OCI-LY7 (cell line): ENCODE measurements at regions not wholly inside any gene's neighbourhood (a gene's known extent, or its start where the extent isn't known, plus 50 kb on each side); places are given as distances from the start of the nearest gene placed in this dataset.
"Not testable (repeated sequence)": the region's sequence is repeated elsewhere in the genome, so short reads cannot be mapped to it uniquely, and the experiment has no call there.

Source experiments
- EZH2phosphoT487 ChIP-seq: fragments of 200-600 bp; sonication (generic); IDR thresholded peaks from 2 replicates; pipeline ENCODE4 v1.6.1; 2018; ENCODE audit warnings: low read depth, borderline replicate concordance, mild to moderate bottlenecking, mixed run types, antibody characterized with exemption, low read length, moderate library complexity, mixed read lengths
- TF ChIP-seq, protein P1 (sequence below): fragments of 200-600 bp; sonication (generic); conservative IDR thresholded peaks from 2 replicates; pipeline ENCODE4 v1.5.1; 2014; ENCODE audit warnings: mild to moderate bottlenecking, antibody characterized with exemption, low read length, moderate library complexity, mixed read lengths

DNA sequence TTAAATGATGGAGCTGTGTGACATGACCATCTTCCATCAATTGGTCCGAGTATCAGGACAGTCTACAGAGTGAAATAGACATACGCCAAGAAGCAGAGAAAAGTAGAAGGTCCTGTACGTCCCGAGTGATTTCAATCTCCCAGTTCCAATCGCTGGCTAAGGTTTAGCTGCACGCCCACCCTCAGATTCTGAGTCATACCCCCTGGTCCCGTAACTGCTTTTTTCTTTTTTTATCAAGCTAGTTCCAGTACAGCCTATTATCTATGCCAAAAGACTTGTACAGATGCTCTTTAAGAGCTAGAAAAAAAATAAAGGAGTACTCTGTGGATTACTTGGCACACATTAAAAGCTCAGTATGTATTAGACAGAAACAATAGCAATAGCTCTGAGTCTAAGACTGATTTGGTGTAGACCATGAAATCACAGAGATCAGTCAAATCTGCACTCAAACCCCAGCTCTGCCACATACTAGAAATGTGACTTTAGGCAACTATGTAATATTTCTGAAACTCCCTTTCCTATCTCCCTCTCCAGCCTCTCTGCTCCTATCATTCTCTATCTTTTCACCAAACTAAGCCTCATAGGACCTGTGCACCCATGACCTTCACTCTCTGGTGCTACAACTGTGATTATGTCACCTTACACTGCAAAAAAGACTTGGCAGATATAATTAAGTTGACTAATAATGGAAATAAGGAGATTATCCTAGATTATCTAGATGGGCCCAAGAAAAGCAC lies 63.0 kb upstream of the SRRM3 start:
- TF ChIP-seq, protein P1, sequence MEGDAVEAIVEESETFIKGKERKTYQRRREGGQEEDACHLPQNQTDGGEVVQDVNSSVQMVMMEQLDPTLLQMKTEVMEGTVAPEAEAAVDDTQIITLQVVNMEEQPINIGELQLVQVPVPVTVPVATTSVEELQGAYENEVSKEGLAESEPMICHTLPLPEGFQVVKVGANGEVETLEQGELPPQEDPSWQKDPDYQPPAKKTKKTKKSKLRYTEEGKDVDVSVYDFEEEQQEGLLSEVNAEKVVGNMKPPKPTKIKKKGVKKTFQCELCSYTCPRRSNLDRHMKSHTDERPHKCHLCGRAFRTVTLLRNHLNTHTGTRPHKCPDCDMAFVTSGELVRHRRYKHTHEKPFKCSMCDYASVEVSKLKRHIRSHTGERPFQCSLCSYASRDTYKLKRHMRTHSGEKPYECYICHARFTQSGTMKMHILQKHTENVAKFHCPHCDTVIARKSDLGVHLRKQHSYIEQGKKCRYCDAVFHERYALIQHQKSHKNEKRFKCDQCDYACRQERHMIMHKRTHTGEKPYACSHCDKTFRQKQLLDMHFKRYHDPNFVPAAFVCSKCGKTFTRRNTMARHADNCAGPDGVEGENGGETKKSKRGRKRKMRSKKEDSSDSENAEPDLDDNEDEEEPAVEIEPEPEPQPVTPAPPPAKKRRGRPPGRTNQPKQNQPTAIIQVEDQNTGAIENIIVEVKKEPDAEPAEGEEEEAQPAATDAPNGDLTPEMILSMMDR = not testable (repeated sequence)
- TF ChIP-seq EZH2phosphoT487 = not testable (repeated sequence)
